MG63 (cell line): ENCODE measurements at regions not wholly inside any gene's neighbourhood (a gene's known extent, or its start where the extent isn't known, plus 50 kb on each side); places are given as distances from the start of the nearest gene placed in this dataset.
"Not testable (repeated sequence)": the region's sequence is repeated elsewhere in the genome, so short reads cannot be mapped to it uniquely, and the experiment has no call there.

Experiments
- DNase-seq: peaks from one replicate; pipeline ENCODE4 v3.0.0-alpha.2; 2020
- H3K27me3 ChIP-seq: fragments of 250-450 bp; sonication (Bioruptor Pico); 2 replicates; pipeline ENCODE4 v1.5.1; 2020; ENCODE audit warnings: mild to moderate bottlenecking, moderate library complexity
- H3K36me3 ChIP-seq: fragments of 250-450 bp; sonication (Bioruptor Pico); 2 replicates; pipeline ENCODE4 v1.5.1; 2020; ENCODE audit warnings: mild to moderate bottlenecking, moderate library complexity
- H3K4me3 ChIP-seq: fragments of 250-450 bp; sonication (Bioruptor Pico); 2 replicates; pipeline ENCODE4 v1.5.1; 2020; ENCODE audit warnings: mild to moderate bottlenecking, moderate library complexity
- H3K9me3 ChIP-seq: fragments of 250-450 bp; sonication (Bioruptor Pico); 2 replicates; pipeline ENCODE4 v1.5.1; 2020; ENCODE audit warnings: mild to moderate bottlenecking, moderate library complexity

- H3K36me3 ChIP-seq = no peaks in the 10 kb centered on the region
- no peak overlapping the region for H3K4me3 ChIP-seq
- no peaks in the 10 kb centered on the region for H3K9me3 ChIP-seq
- DNase-seq = peak; percentile 24
- no peaks in the 10 kb centered on the region for H3K27me3 ChIP-seq
Measured at GRCh38 chr18:8989855-8990254, 112.6 kb upstream of the NDUFV2 start.

GRCh38 chr18:8990276-8991031 lies 112.0 kb upstream of the NDUFV2 start:
- peak; percentile 11 for DNase-seq
- Histone ChIP-seq H3K9me3 (no peaks in the 10 kb centered on the region), H3K36me3 (no peaks in the 10 kb centered on the region), H3K4me3 (no peak overlapping the region), H3K27me3 (no peaks in the 10 kb centered on the region)

DNA sequence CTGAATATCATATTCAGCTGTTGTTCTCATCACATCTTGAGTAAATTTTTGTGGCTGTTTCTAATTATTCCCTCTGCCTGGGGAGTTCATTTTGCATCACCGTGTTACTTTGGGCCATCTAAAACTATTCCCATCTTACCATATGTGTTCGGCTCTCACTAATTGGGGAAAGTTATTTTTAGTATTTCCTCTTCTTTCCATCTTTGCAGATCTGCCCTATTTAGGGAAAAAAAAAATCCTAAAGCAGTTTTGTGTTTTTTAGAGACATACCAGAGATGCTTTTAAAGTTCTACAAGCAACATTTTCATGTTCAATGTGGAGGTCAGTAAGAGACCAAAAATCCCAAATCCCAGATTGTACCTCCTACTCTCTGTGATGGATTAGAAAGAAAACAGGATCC lies 111.3 kb upstream of the NDUFV2 start:
- H3K4me3 ChIP-seq = no peak overlapping the region
- no peaks in the 10 kb centered on the region for H3K36me3 ChIP-seq
- no peaks in the 10 kb centered on the region for H3K9me3 ChIP-seq
- no peaks in the 10 kb centered on the region for H3K27me3 ChIP-seq
- DNase-seq = no peak

- not testable (repeated sequence) for H3K27me3 ChIP-seq, DNase-seq, H3K4me3 ChIP-seq, H3K9me3 ChIP-seq, H3K36me3 ChIP-seq
Measured at GRCh38 chr18:8992500-8992899, 110.0 kb upstream of the NDUFV2 start.

DNA sequence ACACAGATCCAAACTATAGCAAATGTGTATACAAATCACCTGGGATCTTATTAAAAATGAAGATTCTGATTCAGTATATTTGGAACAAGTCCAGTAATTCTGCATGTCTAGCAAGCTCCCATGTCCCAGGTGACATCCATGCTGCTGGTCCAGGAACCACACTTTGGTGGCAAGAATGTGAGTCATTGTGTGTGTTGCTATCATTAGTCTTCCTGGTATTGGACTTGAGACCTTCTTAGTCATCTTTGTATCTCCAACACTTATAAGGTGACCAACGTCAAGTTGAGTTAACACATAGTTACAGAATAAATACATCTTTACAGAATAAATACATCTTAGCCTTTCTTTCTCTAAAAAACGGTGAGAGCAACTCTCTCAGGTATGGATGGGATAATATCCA lies 107.9 kb upstream of the NDUFV2 start:
- Histone ChIP-seq H3K27me3 (no peaks in the 10 kb centered on the region), H3K9me3 (peaks cover 4% of the 10 kb centered on the region), H3K4me3 (no peak overlapping the region), H3K36me3 (no peaks in the 10 kb centered on the region)
- DNase-seq = no peak

DNA sequence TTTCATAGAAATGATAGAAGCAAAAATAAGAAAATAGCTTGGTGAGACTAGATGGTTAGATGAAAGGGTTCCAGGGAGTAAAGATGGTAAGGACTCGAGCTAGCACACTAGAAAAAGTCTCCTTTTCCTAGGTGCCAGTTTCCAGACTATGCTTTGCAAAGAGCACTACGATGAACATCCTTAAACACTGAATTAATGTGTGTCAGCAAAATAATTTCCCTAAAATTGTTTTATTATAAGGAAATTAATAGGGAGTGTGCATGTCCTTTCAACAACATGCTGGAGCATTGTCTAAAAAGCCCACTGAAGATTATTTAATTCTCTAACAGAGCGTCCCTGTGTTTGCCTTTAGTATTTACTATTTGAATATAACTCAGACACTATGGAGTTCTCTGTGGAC lies 107.4 kb upstream of the NDUFV2 start:
- H3K9me3 ChIP-seq = peaks cover 4% of the 10 kb centered on the region
- no peaks in the 10 kb centered on the region for H3K36me3 ChIP-seq
- H3K27me3 ChIP-seq = no peaks in the 10 kb centered on the region
- DNase-seq = no peak
- H3K4me3 ChIP-seq = no peak overlapping the region

DNA sequence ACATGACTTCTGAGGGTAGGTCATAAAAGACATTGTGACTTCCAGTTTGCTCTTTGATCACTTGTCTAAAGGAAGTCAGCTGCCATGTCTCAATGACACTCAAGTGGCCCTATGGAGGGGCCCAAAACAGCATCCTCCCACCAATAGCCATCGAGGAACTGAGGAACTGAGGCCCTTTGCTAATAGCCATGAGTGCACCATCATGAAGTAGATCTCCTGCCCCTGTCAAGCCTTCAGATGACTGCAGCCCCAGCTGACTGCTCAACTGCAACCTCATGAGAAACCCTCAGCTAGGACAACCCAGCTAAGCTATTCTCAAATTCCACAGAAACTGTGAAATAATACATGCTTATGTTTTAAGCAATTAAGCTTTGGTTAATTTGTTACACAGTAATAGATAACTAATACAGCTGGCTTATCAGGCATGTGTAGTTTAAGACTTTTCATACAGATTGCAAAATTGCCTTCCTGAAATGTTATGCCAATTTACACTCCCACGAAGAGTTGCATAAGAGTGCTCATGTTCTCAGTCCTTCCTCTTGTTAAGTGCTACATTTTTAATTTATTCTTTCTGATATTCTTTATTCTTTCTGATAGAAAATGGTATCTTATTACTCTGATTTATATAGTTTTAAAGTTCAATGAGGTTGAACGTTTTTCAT lies 105.6 kb upstream of the NDUFV2 start:
- H3K27me3 ChIP-seq = no peaks in the 10 kb centered on the region
- no peaks in the 10 kb centered on the region for H3K36me3 ChIP-seq
- DNase-seq = no peak
- no peak overlapping the region for H3K4me3 ChIP-seq
- H3K9me3 ChIP-seq = peaks cover 4% of the 10 kb centered on the region

- no peak for DNase-seq
- Histone ChIP-seq H3K9me3 (peaks cover 4% of the 10 kb centered on the region), H3K36me3 (no peaks in the 10 kb centered on the region), H3K4me3 (no peak overlapping the region), H3K27me3 (no peaks in the 10 kb centered on the region)
Measured at GRCh38 chr18:8997634-8998033, 104.9 kb upstream of the NDUFV2 start.

DNA sequence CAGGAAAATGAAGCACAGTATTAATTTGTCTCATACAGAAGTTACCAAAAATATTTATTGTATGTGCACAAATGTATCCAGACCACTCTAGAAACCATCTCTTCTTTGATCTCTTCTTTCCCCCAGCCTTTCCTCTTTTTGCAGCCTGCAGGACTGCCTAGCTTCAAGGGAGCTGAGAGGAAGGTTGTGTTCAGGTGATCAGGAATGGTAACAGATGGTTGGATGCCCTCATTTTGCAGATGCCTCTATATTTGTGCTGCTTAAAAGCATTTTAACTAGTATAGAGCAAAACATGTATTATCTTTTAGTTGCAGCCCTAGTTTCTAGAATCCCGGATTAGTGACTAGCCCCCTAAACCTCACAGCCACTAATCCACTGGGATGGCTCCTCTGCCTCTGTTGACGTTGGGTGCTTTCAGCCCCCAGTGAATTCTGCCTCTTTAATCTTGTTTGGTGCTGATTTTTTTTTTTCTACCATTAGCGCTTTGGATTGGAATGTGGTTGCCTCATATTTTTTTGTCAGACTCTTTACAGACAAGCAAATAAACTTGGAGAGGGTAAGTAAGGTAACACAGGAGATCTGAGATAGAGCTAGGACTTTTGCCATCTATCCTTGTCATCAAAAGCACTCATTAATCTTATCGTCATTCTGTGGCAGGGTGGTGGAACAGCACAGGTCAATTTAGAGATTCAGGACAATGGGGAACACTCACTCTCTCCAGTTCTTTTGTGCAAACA lies 103.8 kb upstream of the NDUFV2 start:
- DNase-seq = no peak
- H3K27me3 ChIP-seq = no peaks in the 10 kb centered on the region
- H3K9me3 ChIP-seq = peaks cover 7% of the 10 kb centered on the region
- no peak overlapping the region for H3K4me3 ChIP-seq
- H3K36me3 ChIP-seq = no peaks in the 10 kb centered on the region

- peaks cover 11% of the 10 kb centered on the region for H3K9me3 ChIP-seq
- no peak for DNase-seq
- H3K27me3 ChIP-seq = no peaks in the 10 kb centered on the region
- no peaks in the 10 kb centered on the region for H3K36me3 ChIP-seq
- no peak overlapping the region for H3K4me3 ChIP-seq
Measured at GRCh38 chr18:8999872-9000271, 102.6 kb upstream of the NDUFV2 start.

DNA sequence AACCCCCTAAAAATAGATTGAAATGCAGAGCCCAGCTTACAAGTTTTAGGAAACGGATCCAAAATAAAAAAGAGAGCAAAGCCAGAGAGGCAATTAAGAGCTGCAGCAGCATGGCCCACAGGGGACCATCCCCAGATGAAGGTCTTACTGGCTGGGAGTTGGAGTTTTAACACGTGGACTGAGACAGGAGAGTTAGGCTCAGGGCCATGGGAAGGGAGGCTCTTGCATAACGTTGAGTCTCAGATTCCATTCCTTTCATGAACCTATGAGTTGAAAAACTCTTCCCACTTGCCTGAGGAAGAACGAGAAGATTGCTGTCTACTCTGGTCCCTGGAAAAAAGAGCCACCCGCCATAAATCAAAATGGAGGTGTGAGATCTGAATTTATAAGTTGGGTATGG lies 101.8 kb upstream of the NDUFV2 start:
- Histone ChIP-seq H3K36me3 (no peaks in the 10 kb centered on the region), H3K4me3 (no peak overlapping the region)
- DNase-seq = no peak

DNA sequence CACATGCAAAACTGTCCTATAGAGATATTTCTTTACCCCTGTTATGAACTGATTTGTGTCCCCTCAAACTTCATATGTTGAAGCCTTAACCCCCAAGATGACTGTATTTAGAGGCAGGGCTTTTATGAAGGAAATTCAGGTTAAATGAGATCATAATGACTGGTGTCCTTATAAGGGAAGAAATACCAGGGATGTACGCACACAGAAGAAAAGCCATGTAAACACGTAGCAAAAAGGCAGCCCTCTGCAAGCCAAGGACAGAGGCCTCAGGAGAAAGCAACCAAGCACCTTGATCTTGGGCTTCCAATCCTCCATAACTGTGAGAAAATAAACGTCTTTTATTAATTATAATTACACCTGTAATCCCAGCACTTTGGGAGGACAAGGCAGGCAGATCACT lies 101.3 kb upstream of the NDUFV2 start:
- Histone ChIP-seq H3K27me3 (no peaks in the 10 kb centered on the region), H3K36me3 (no peaks in the 10 kb centered on the region), H3K4me3 (no peak overlapping the region), H3K9me3 (peaks cover 11% of the 10 kb centered on the region)
- DNase-seq = no peak

More for the DNA sequence above, 101.8 kb upstream of the NDUFV2 start:
- no peaks in the 10 kb centered on the region for H3K27me3 ChIP-seq
- H3K9me3 ChIP-seq = peaks cover 11% of the 10 kb centered on the region

- Histone ChIP-seq H3K4me3 (no peak overlapping the region), H3K9me3 (peaks cover 8% of the 10 kb centered on the region), H3K36me3 (no peaks in the 10 kb centered on the region), H3K27me3 (no peaks in the 10 kb centered on the region)
- no peak for DNase-seq
Measured at GRCh38 chr18:9003406-9004100, 98.9 kb upstream of the NDUFV2 start.

- H3K27me3 ChIP-seq, H3K36me3 ChIP-seq, H3K9me3 ChIP-seq, H3K4me3 ChIP-seq, DNase-seq: not testable (repeated sequence)
Measured at GRCh38 chr18:9004308-9004707, 98.2 kb upstream of the NDUFV2 start.

DNA sequence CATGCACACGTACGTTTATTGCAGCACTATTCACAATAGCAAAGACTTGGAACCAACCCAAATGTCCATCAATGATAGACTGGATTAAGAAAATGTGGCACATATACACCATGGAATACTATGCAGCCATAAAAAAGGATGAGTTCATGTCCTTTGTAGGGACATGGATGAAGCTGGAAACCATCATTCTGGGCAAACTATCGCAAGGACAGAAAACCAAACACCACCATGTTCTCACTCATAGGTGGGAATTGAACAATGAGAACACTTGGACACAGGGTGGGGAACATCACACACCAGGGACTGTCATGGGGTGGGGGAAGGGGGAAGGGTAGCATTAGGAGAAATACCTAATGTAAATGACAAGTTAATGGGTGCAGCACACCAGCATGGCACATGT lies 94.8 kb upstream of the NDUFV2 start:
- not testable (repeated sequence) for H3K4me3 ChIP-seq, H3K27me3 ChIP-seq, DNase-seq, H3K9me3 ChIP-seq, H3K36me3 ChIP-seq

GRCh38 chr18:9008200-9008708 lies 94.2 kb upstream of the NDUFV2 start:
- Histone ChIP-seq H3K27me3 (no peaks in the 10 kb centered on the region), H3K9me3 (peaks cover 8% of the 10 kb centered on the region), H3K36me3 (no peaks in the 10 kb centered on the region), H3K4me3 (no peak overlapping the region)
- DNase-seq = no peak
